ENCODE measurements at regions not wholly inside any gene's neighbourhood (a gene's known extent, or its start where the extent isn't known, plus 50 kb on each side); places are given as distances from the start of the nearest gene placed in this dataset.

GRCh38 chr13:70732611-70733010 is 624.4 kb upstream of the KLHL1 start:
- TF ChIP-seq CTCF (IDR thresholded peaks at IDR 0.05; ENCODE audit: insufficient read depth, low read depth, low read length) (no peak), EZH2 (IDR thresholded peaks at IDR 0.05; ENCODE audit: insufficient read depth, low read length) (no peak)

Data from astrocyte (in vitro differentiated cells and primary cell).